Subcutaneous abdominal adipose tissue (tissue), 5 donors: ENCODE measurements at regions not wholly inside any gene's neighbourhood (a gene's known extent, or its start where the extent isn't known, plus 50 kb on each side); places are given as distances from the start of the nearest gene placed in this dataset.
"Not testable (repeated sequence)": the region's sequence is repeated elsewhere in the genome, so short reads cannot be mapped to it uniquely, and the experiment has no call there.

ENCODE experiments used
- H3K27ac ChIP-seq: one replicate; pipeline ENCODE4 v1.7.0; 2013; ENCODE audit warnings: low read depth, mild to moderate bottlenecking, inconsistent platforms, low read length, moderate library complexity
- H3K27me3 ChIP-seq, 5 donors: one replicate each; pipeline ENCODE4 v1.7.0; 2013; ENCODE audit warnings: low read length in 5 of 5, inconsistent platforms in 1 of 5; ENCODE audit not compliant: control insufficient read depth in 5 of 5, insufficient read depth in 4 of 5
- H3K36me3 ChIP-seq, 5 donors: one replicate each; pipeline ENCODE4 v1.7.0; 2013; ENCODE audit warnings: low read length in 5 of 5; ENCODE audit not compliant: control insufficient read depth in 5 of 5, insufficient read depth in 5 of 5
- H3K4me1 ChIP-seq, 5 donors: one replicate each; pipeline ENCODE4 v1.7.0; 2013; ENCODE audit warnings: low read length in 5 of 5, mild to moderate bottlenecking in 3 of 5, moderate library complexity in 1 of 5; ENCODE audit not compliant: control insufficient read depth in 5 of 5, insufficient read depth in 5 of 5
- H3K4me3 ChIP-seq, 5 donors: one replicate each; pipeline ENCODE4 v1.7.0; 2013; ENCODE audit warnings: low read length in 5 of 5, low read depth in 1 of 5
- H3K9ac ChIP-seq, 5 donors: one replicate each; pipeline ENCODE4 v1.7.0; 2013; ENCODE audit warnings: low read length in 5 of 5, mild to moderate bottlenecking in 4 of 5, moderate library complexity in 3 of 5
- H3K9me3 ChIP-seq, 5 donors: one replicate each; pipeline ENCODE4 v1.7.0; 2013; ENCODE audit warnings: low read length in 5 of 5; ENCODE audit not compliant: control insufficient read depth in 5 of 5
- donor health status: healthy.
- donor health status: healthy.
- donor health status: healthy.
- donor health status: healthy.
- donor health status: healthy.

DNA sequence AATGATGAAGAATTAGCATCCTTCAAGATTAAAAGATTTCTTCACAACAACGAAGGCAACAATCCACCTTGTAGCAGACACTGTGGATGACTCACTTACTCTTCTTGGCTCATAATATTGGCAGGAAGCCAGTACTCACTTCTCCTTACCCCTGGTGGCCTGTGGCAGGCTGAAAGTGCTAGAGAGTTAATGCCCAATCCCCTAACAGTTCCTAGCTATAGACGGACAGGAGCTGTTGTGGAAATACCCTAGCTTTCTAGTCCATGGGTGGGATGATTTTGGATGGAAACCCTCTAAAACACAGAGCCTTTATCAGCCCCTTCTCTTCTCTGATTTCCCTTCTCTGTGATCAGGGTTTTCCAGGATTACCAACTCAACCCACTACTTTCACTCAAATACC is 128.6 kb upstream of the NYAP2 start:
- Histone ChIP-seq H3K27me3 (no peaks in the 10 kb centered on the region), H3K4me3 (no peak overlapping the region)

DNA sequence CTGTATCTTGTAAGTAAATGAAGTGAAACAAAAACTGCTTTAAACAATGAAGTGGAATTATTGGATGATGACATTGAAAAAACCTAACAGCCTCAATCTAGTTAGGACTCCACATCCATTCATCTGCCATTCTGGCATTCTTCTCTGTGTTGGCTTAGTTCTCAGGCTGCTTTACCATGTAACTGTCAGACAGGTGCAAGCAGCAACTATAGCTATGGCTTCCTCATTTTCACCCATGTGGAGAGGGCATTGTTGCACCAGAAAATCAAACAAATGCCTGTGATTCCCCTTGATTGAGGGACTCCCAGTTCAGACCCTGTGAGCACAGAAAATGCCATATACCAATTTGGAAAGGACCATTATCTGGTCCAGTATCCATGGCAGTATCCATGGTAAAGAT is 129.5 kb upstream of the NYAP2 start:
- H3K27ac ChIP-seq: no peak overlapping the region
- no peaks in the 10 kb centered on the region for H3K27me3 ChIP-seq
- H3K36me3 ChIP-seq: no peaks in the 10 kb centered on the region
- peaks cover 0 to under 1% (median 0%) of the 10 kb centered on the region in 5 donors for H3K4me1 ChIP-seq
- H3K9ac ChIP-seq: no peak overlapping the region
- H3K4me3 ChIP-seq: no peak overlapping the region
- H3K9me3 ChIP-seq: no peaks in the 10 kb centered on the region

More for the DNA sequence above, 128.6 kb upstream of the NYAP2 start:
- no peak overlapping the region for H3K9ac ChIP-seq
- peaks cover 0 to 3% (median 0%) of the 10 kb centered on the region in 5 donors for H3K9me3 ChIP-seq
- H3K4me1 ChIP-seq: peaks cover 0 to 3% (median 0%) of the 10 kb centered on the region in 5 donors
- H3K27ac ChIP-seq: no peak overlapping the region
- no peaks in the 10 kb centered on the region for H3K36me3 ChIP-seq

DNA sequence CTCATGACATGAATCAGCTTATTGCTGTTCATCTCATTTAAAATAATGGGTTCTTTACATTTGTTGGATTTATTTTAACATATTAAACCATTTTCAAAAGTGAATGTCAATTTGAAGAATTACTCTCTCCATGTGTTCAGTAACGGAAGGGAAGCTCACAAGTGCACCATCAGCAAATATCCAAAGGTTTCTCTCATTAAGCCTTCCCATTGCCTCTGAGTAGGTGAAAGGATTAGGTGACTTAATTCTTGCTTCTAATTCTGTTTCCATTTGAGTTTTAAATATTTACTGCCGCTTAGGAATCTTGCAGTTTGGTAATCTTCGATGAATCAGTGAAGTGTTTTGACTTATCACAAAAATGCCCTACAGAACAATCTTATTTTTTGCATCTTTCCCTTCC is 145.1 kb upstream of the NYAP2 start:
- no peak overlapping the region for H3K4me3 ChIP-seq

DNA sequence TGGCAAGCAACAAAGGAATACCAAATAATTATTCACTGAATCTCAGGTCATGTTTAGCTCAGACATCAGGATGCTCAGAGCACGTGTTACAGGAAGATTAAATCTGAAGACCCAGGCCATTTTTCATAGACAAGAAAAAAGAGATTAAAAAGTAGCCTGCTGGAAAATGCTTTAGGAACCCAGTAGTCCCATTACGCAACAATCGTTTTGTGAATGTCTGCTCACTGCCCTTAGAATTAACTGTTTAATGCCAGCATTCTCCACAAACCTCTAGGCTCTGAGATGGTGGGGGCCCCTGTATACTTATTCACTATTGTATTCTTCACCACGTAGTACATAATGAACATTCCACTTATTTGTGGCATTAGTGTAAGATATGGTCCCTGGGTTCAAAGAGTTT is 154.6 kb upstream of the NYAP2 start:
- Histone ChIP-seq H3K36me3 (no peaks in the 10 kb centered on the region), H3K9ac (no peak overlapping the region), H3K9me3 (no peaks in the 10 kb centered on the region), H3K4me3 (no peak overlapping the region), H3K27me3 (no peaks in the 10 kb centered on the region), H3K4me1 (no peaks in the 10 kb centered on the region), H3K27ac (no peak overlapping the region)

More for the DNA sequence above, 145.1 kb upstream of the NYAP2 start:
- no peak overlapping the region for H3K9ac ChIP-seq
- no peaks in the 10 kb centered on the region for H3K36me3 ChIP-seq
- peaks cover 0 to 3% (median 0%) of the 10 kb centered on the region in 5 donors for H3K4me1 ChIP-seq
- peaks cover 0 to 7% (median 4%) of the 10 kb centered on the region in 5 donors for H3K9me3 ChIP-seq
- H3K27me3 ChIP-seq: no peaks in the 10 kb centered on the region
- no peak overlapping the region for H3K27ac ChIP-seq

DNA sequence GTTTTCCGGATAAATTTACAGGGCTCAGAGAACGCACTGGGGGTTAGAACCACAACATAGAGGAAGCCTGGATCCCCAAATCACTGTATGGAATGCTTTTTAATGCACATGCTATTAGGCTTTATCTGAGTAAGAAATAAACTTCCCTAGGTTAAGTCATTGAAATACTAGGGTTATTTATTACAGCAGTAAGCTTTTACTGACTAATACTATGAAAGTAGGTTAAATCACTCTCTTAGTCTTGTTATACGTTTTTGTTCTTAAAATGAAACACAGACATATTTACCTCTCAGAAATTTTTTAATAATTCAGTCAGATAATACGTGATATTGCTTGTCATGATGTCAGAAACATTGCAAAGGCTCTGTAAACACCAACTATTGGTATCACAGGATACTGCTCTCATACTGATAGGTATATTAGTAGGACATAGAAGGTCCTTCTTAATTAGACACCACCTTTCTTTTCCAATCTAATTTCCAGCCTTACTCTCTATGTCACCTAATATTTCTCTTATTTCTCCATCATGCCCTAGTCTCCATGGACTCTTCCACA is 162.7 kb upstream of the NYAP2 start:
- Histone ChIP-seq H3K9me3 (peaks cover 0 to 4% (median 0%) of the 10 kb centered on the region in 5 donors), H3K4me1 (no peaks in the 10 kb centered on the region)

DNA sequence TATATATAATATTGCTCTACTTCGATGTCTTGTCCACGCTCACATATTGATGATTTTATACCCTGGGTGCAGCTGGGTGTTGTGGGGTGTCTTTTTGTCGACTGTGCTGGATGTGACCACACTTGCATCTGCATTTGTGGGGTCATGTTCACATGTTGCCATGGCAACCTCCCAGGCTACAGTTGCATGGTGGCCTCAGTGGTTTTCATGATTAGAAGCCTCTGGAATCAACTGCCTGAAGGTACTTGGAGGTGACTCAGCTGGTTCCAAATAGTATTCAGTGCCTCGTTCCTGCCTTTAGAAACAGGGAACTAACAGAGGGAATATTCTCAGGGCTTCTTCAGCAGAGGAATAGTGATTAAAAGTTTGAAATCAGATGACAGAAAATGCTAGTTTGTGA is 166.3 kb upstream of the NYAP2 start:
- no peaks in the 10 kb centered on the region for H3K36me3 ChIP-seq
- H3K4me3 ChIP-seq: no peak overlapping the region
- no peaks in the 10 kb centered on the region for H3K4me1 ChIP-seq
- H3K9ac ChIP-seq: no peak overlapping the region
- no peaks in the 10 kb centered on the region for H3K27me3 ChIP-seq
- H3K27ac ChIP-seq: no peak overlapping the region
- peaks cover 0 to 4% (median 0%) of the 10 kb centered on the region in 5 donors for H3K9me3 ChIP-seq

More for the DNA sequence above, 162.7 kb upstream of the NYAP2 start:
- no peak overlapping the region for H3K4me3 ChIP-seq
- H3K27ac ChIP-seq: no peak overlapping the region
- H3K27me3 ChIP-seq: no peaks in the 10 kb centered on the region
- H3K9ac ChIP-seq: no peak overlapping the region
- no peaks in the 10 kb centered on the region for H3K36me3 ChIP-seq

DNA sequence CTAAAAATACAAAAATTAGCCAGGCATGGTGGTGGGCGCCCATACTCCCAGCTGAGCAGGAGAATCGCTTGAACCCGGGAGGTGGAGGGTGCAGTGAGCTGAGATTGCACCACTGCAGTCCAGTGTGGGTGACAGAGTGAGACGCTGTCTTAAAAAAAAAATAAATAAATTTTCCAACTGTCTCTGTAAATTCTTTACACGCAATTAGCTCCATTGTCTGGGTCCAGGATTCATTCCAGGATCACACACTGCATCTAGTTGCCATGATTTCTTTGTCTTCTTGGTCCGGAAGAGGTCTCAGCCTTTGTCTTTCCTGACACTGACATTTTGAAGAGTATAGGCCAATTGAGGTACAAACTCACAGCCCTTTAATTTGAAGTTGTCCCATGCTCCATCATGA is 167.6 kb upstream of the NYAP2 start:
- Histone ChIP-seq H3K9me3 (no peaks in the 10 kb centered on the region), H3K36me3 (no peaks in the 10 kb centered on the region), H3K27me3 (no peaks in the 10 kb centered on the region), H3K9ac (no peak overlapping the region), H3K4me1 (no peaks in the 10 kb centered on the region), H3K27ac (no peak overlapping the region), H3K4me3 (no peak overlapping the region)

DNA sequence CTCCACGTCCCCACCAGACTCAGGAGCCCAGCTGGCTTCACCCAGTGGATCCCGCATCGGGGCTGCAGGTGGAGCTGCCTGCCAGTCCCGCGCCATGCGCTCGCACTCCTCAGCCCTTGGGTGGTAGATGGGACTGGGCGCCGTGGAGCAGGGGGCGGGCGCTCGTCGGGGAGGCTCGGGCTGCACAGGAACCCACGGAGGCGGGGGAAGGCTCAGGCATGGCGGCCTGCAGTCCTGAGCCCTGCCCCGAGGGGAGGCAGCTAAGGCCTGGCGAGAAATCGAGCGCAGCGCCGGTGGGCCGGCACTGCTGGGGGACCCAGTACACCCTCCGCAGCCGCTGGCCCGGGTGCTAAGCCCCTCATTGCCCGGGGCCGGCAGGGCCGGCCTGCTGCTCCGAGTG is 170.2 kb upstream of the NYAP2 start:
- not testable (repeated sequence) for H3K36me3 ChIP-seq, H3K27ac ChIP-seq, H3K4me1 ChIP-seq, H3K9me3 ChIP-seq, H3K27me3 ChIP-seq, H3K4me3 ChIP-seq, H3K9ac ChIP-seq

DNA sequence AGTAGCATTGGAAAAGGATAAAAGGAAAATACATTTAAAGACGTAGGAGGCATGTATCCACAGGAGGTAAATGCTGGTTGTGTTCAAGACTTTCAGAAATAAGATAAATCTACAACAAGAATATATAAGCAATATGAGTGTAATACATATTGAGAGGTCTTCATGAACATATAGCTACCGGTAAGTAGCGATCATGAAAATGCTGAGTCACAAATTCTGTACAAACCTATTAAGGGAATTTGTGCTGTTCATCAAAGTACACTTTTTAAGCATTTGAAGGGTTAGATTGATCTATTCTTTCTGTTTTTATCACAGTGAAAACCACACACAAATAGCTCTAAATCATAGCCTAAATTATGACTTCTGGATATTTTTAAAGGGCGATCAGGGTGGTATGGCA is 173.1 kb upstream of the NYAP2 start:
- no peak overlapping the region for H3K4me3 ChIP-seq
- no peak overlapping the region for H3K9ac ChIP-seq
- no peaks in the 10 kb centered on the region for H3K9me3 ChIP-seq
- no peak overlapping the region for H3K27ac ChIP-seq
- no peaks in the 10 kb centered on the region for H3K4me1 ChIP-seq
- H3K27me3 ChIP-seq: no peaks in the 10 kb centered on the region
- H3K36me3 ChIP-seq: no peaks in the 10 kb centered on the region

DNA sequence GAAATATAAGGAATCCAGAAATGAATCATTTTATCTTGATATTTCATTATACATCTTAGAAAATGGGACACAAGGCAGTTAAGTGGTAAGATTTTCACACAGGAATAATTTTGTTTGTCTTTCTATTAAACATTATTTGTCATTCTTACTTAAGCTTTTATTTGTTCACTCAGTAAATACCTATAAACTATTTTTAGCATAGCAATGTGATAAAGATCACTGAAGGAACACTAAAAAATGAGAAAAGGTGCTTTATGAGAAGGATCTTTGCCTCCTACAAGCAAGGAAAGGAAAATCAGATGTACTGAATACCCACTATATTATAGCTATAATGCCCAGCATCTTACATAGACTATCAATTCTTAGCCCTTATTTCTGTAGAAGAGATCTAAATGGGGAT is 176.2 kb upstream of the NYAP2 start:
- Histone ChIP-seq H3K9me3 (no peaks in the 10 kb centered on the region), H3K9ac (no peak overlapping the region), H3K27me3 (no peaks in the 10 kb centered on the region), H3K36me3 (no peaks in the 10 kb centered on the region), H3K4me1 (no peaks in the 10 kb centered on the region), H3K4me3 (no peak overlapping the region), H3K27ac (no peak overlapping the region)

DNA sequence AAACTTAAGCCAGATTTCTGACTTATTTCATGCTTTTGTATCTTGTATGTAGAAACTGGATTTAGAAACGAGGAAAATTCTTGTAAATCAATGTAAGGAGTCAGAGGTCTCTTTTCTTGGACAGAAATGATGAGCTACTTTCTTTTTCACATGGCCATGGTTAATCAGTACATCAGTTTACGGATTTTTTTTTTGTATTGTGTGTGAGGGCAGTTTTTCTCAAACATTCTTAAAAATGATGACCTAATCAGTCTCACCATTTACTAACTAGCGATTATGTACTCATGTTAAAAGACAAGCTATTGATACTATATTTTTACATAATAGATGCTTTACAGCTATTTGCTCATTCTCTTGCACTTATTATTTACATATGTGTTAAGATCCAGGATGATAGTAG is 165.2 kb upstream of the DOCK10 start:
- no peaks in the 10 kb centered on the region for H3K4me1 ChIP-seq
- no peak overlapping the region for H3K4me3 ChIP-seq
- H3K36me3 ChIP-seq: no peaks in the 10 kb centered on the region
- H3K9me3 ChIP-seq: no peaks in the 10 kb centered on the region
- H3K9ac ChIP-seq: no peak overlapping the region
- no peaks in the 10 kb centered on the region for H3K27me3 ChIP-seq
- H3K27ac ChIP-seq: no peak overlapping the region
